ENCODE measurements at regions not wholly inside any gene's neighbourhood (a gene's known extent, or its start where the extent isn't known, plus 50 kb on each side); places are given as distances from the start of the nearest gene placed in this dataset.

- no peak overlapping the region for H3K27ac ChIP-seq (ENCODE audit: low read length)
- H3K9me3 ChIP-seq (ENCODE audit: insufficient read depth, low read length, severe bottlenecking), result no peaks in the 10 kb centered on the region
- ATAC-seq (ENCODE audit: insufficient read depth, low read depth), result no peak
- H3K4me2 ChIP-seq (ENCODE audit: insufficient read depth, low read length), result no peak overlapping the region
- no peaks in the 10 kb centered on the region for H3K4me1 ChIP-seq (ENCODE audit: insufficient read depth, low read length)
- no peaks in the 10 kb centered on the region for H3K79me2 ChIP-seq (ENCODE audit: insufficient read depth, low read length)
- no peaks in the 10 kb centered on the region for H3K36me3 ChIP-seq (ENCODE audit: insufficient read depth, low read length)
- no peak overlapping the region for H3K4me3 ChIP-seq (ENCODE audit: low read depth in 1 of 2, low read length in 2 of 2)
- no peak overlapping the region for H3K9ac ChIP-seq (ENCODE audit: low read depth, low read length)
- no peak for TF ChIP-seq EZH2 (IDR thresholded peaks at IDR 0.05; ENCODE audit: borderline replicate concordance, low read depth, low read length, severe bottlenecking)
- TF ChIP-seq, protein P1, sequence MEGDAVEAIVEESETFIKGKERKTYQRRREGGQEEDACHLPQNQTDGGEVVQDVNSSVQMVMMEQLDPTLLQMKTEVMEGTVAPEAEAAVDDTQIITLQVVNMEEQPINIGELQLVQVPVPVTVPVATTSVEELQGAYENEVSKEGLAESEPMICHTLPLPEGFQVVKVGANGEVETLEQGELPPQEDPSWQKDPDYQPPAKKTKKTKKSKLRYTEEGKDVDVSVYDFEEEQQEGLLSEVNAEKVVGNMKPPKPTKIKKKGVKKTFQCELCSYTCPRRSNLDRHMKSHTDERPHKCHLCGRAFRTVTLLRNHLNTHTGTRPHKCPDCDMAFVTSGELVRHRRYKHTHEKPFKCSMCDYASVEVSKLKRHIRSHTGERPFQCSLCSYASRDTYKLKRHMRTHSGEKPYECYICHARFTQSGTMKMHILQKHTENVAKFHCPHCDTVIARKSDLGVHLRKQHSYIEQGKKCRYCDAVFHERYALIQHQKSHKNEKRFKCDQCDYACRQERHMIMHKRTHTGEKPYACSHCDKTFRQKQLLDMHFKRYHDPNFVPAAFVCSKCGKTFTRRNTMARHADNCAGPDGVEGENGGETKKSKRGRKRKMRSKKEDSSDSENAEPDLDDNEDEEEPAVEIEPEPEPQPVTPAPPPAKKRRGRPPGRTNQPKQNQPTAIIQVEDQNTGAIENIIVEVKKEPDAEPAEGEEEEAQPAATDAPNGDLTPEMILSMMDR (IDR thresholded peaks at IDR 0.05; ENCODE audit: borderline replicate concordance, extremely low read depth, low read length, poor library complexity, severe bottlenecking), result no peak
- H2AFZ ChIP-seq (ENCODE audit: low read depth, low read length), result no peak overlapping the region
- no peak for DNase-seq
- no peaks in the 10 kb centered on the region for H4K20me1 ChIP-seq (ENCODE audit: insufficient read depth, low read length)
- H3K27me3 ChIP-seq (ENCODE audit: insufficient read depth, low read length, poor library complexity), result no peaks in the 10 kb centered on the region
Measured at GRCh38 chr11:95385577-95385976, 154.6 kb upstream of the SESN3 start.

DNA sequence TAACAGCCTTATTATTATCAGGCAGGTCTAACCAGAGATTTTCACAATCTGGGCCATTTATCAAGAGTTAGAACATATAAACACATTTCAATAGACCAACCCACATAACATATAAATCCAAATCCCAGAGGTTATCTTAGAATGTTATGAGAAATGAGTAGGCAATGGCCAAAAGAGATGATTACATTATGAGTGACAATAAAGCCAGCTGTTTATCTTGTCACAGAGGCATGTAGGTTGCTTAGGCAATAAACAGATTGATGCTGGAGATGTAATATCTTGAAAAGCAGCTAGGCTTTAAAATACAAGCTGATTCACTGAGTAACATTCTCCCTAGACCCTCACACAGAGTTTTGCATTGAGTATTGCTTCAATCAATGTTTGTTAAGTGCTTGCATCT lies 148.5 kb upstream of the SESN3 start:
- no peaks in the 10 kb centered on the region for H3K9me3 ChIP-seq (ENCODE audit: insufficient read depth, low read length, severe bottlenecking)
- H3K79me2 ChIP-seq (ENCODE audit: insufficient read depth, low read length), result no peaks in the 10 kb centered on the region
- H3K9ac ChIP-seq (ENCODE audit: low read depth, low read length), result no peak overlapping the region

DNA sequence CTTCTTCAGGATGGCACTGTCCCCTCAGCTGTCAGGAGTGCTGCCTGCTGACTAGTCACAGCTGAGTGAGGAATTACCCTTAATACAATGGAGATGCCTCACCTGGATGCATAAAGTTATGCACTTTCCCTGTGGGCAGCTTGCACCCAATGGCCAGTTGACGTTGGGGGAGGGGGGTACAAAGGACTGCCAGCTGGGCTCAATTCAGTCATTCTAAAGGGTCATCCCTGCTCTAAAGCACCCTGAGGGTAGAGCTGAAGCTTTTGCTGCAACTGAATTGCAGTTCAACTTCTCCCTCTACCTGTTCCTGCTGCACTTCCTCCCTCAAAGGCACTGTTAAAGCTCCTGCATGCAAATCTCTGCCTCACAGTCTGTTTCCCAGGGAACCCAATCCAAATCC lies 147.8 kb upstream of the SESN3 start:
- Histone ChIP-seq H3K9ac (ENCODE audit: low read depth, low read length) (no peak overlapping the region), H3K27ac (ENCODE audit: low read length) (no peak overlapping the region), H3K4me1 (ENCODE audit: insufficient read depth, low read length) (no peaks in the 10 kb centered on the region), H2AFZ (ENCODE audit: low read depth, low read length) (no peak overlapping the region), H4K20me1 (ENCODE audit: insufficient read depth, low read length) (no peaks in the 10 kb centered on the region), H3K4me3 (ENCODE audit: low read depth in 1 of 2, low read length in 2 of 2) (no peak overlapping the region), H3K36me3 (ENCODE audit: insufficient read depth, low read length) (no peaks in the 10 kb centered on the region), H3K79me2 (ENCODE audit: insufficient read depth, low read length) (no peaks in the 10 kb centered on the region), H3K27me3 (ENCODE audit: insufficient read depth, low read length, poor library complexity) (peaks cover 4% of the 10 kb centered on the region), H3K9me3 (ENCODE audit: insufficient read depth, low read length, severe bottlenecking) (no peaks in the 10 kb centered on the region), H3K4me2 (ENCODE audit: insufficient read depth, low read length) (no peak overlapping the region)
- TF ChIP-seq EZH2 (IDR thresholded peaks at IDR 0.05; ENCODE audit: borderline replicate concordance, low read depth, low read length, severe bottlenecking), result no peak
- TF ChIP-seq, protein P1 (IDR thresholded peaks at IDR 0.05; ENCODE audit: borderline replicate concordance, extremely low read depth, low read length, poor library complexity, severe bottlenecking), result no peak
- no peak for ATAC-seq (ENCODE audit: insufficient read depth, low read depth)
- no peak for DNase-seq

More for the DNA sequence above, 148.5 kb upstream of the SESN3 start:
- Histone ChIP-seq H4K20me1 (ENCODE audit: insufficient read depth, low read length) (no peaks in the 10 kb centered on the region), H3K4me3 (ENCODE audit: low read depth in 1 of 2, low read length in 2 of 2) (no peak overlapping the region), H2AFZ (ENCODE audit: low read depth, low read length) (no peak overlapping the region), H3K4me2 (ENCODE audit: insufficient read depth, low read length) (no peak overlapping the region), H3K27me3 (ENCODE audit: insufficient read depth, low read length, poor library complexity) (peaks cover 2% of the 10 kb centered on the region), H3K36me3 (ENCODE audit: insufficient read depth, low read length) (no peaks in the 10 kb centered on the region), H3K4me1 (ENCODE audit: insufficient read depth, low read length) (no peaks in the 10 kb centered on the region), H3K27ac (ENCODE audit: low read length) (no peak overlapping the region)
- DNase-seq, result no peak
- ATAC-seq (ENCODE audit: insufficient read depth, low read depth), result no peak
- TF ChIP-seq, protein P1 (IDR thresholded peaks at IDR 0.05; ENCODE audit: borderline replicate concordance, extremely low read depth, low read length, poor library complexity, severe bottlenecking), result no peak
- TF ChIP-seq EZH2 (IDR thresholded peaks at IDR 0.05; ENCODE audit: borderline replicate concordance, low read depth, low read length, severe bottlenecking), result no peak

GRCh38 chr11:95378111-95378510 lies 147.1 kb upstream of the SESN3 start:
- no peak overlapping the region for H2AFZ ChIP-seq (ENCODE audit: low read depth, low read length)
- TF ChIP-seq, protein P1 (IDR thresholded peaks at IDR 0.05; ENCODE audit: borderline replicate concordance, extremely low read depth, low read length, poor library complexity, severe bottlenecking), result no peak
- no peak for TF ChIP-seq EZH2 (IDR thresholded peaks at IDR 0.05; ENCODE audit: borderline replicate concordance, low read depth, low read length, severe bottlenecking)
- peaks cover 4% of the 10 kb centered on the region for H3K27me3 ChIP-seq (ENCODE audit: insufficient read depth, low read length, poor library complexity)
- H3K4me2 ChIP-seq (ENCODE audit: insufficient read depth, low read length), result no peak overlapping the region
- H3K79me2 ChIP-seq (ENCODE audit: insufficient read depth, low read length), result no peaks in the 10 kb centered on the region
- DNase-seq (no peak), ATAC-seq (ENCODE audit: insufficient read depth, low read depth) (no peak)
- no peaks in the 10 kb centered on the region for H3K4me1 ChIP-seq (ENCODE audit: insufficient read depth, low read length)
- H3K9me3 ChIP-seq (ENCODE audit: insufficient read depth, low read length, severe bottlenecking), result no peaks in the 10 kb centered on the region
- H3K36me3 ChIP-seq (ENCODE audit: insufficient read depth, low read length), result no peaks in the 10 kb centered on the region
- no peak overlapping the region for H3K4me3 ChIP-seq (ENCODE audit: low read depth in 1 of 2, low read length in 2 of 2)
- H3K9ac ChIP-seq (ENCODE audit: low read depth, low read length), result no peak overlapping the region
- H3K27ac ChIP-seq (ENCODE audit: low read length), result no peak overlapping the region
- H4K20me1 ChIP-seq (ENCODE audit: insufficient read depth, low read length), result no peaks in the 10 kb centered on the region

Measured in DND-41 (cell line).